HG03432 (cell line): ENCODE measurements at regions not wholly inside any gene's neighbourhood (a gene's known extent, or its start where the extent isn't known, plus 50 kb on each side); places are given as distances from the start of the nearest gene placed in this dataset.
"Not testable (repeated sequence)": the region's sequence is repeated elsewhere in the genome, so short reads cannot be mapped to it uniquely, and the experiment has no call there.

Experiments used
- ATAC-seq: cut with Tn5 transposase; IDR thresholded peaks from one replicate; pipeline ENCODE4 v1.9.1; 2021; ENCODE audit warnings: mild to moderate bottlenecking, moderate library complexity; ENCODE audit not compliant: unreplicated experiment

- not testable (repeated sequence) for ATAC-seq
These were observed 1532.2 kb downstream of the REEP3 start for GRCh38 chr10:65053397-65053796.

DNA sequence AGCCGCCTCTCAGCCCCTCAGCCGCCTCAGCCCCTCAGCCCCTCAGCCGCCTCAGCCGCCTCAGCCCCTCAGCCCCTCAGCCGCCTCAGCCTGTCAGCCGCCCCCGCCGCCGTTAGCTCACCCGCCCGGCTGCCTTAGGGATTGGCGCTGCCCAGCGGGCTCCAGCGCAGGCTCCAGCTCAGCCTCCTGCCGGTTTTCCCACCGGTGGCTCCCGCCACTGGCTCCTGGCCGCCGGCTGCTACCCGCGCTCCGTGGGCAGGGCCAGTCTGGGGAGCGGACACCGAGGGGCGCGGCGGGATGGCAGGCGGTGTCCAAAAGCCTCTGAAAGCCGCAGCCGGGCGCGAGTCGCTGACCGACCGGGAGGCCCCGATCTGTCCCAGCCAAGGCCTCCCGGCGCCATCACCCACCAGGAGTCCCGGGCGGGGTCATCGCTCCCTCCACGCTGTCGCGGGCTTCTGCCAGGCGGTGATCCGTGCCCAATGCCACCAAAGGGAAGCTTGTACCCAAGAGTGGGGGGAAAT is 1532.7 kb downstream of the REEP3 start:
- not testable (repeated sequence) for ATAC-seq

- ATAC-seq = not testable (repeated sequence)
These were observed 1533.5 kb downstream of the REEP3 start for GRCh38 chr10:65054701-65055100.

- no peak for ATAC-seq
These were observed 1544.1 kb downstream of the REEP3 start for GRCh38 chr10:65065278-65065677.

DNA sequence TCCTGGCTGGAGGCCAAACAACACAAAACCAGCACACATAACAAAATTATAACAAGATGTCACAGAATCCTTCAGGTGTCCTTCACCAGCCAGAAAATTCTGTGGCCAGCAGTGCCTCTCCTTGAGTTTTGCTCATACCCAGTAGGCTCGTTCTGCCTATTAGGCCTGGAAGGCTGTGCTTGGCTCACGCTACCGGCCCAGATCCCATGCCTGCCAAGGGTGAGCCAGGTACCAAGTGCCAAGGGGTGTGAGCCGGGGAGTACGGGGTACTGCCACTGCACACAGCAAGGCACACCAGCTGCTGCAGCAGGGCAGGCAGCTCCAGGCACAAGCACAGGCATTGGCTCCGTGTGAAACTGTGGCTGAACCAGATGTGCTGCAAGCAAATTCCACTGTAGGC is 1562.0 kb downstream of the REEP3 start:
- no peak for ATAC-seq

DNA sequence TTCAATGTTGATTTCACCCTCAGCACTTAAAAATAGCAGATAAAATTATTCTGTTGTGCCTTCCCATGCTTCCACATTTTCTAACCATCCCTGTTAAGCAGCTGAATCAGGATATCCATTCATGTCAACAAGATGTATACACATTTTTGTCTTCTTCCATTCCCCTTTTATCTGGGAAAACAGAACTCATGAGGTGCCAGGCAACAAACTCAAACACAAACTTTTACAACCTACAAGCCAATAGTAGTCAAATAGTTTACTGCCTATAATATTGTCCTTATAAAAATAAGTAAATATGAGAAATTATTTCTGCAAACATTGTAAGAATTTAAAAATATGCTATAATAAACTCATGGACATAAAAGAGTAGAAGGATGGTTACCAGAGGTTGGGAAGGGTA is 1569.8 kb downstream of the REEP3 start:
- no peak for ATAC-seq

DNA sequence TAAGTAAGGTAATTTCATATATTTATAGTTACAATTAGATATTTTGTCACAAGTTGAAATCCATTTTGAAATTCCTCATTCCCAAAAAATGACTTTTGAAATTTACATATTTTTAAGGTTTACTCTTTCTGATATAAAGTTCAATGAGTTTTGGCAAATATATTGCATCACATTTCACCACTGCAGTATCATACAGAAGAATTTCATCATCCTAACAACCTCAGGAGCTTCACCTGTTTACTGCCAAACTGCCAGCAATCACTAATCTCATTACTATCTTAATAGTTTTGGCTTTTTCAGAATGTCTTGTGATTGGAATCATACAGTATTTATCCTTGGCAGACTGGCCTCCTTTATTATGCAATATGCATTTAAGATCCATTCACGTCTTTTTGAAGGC is 1578.9 kb downstream of the REEP3 start:
- ATAC-seq = no peak

GRCh38 chr10:65100881-65101280 is 1579.7 kb downstream of the REEP3 start:
- ATAC-seq = not testable (repeated sequence)

GRCh38 chr10:65110009-65110408 is 1588.8 kb downstream of the REEP3 start:
- ATAC-seq = no peak

GRCh38 chr10:65111059-65111458 is 1589.9 kb downstream of the REEP3 start:
- ATAC-seq = not testable (repeated sequence)

GRCh38 chr10:65112573-65112972 is 1591.4 kb downstream of the REEP3 start:
- no peak for ATAC-seq

- no peak for ATAC-seq
These were observed 1601.9 kb downstream of the REEP3 start for GRCh38 chr10:65123120-65123519.

- ATAC-seq = no peak
These were observed 1604.0 kb downstream of the REEP3 start for GRCh38 chr10:65125212-65125611.

- ATAC-seq = no peak
These were observed 1605.1 kb downstream of the REEP3 start for GRCh38 chr10:65126288-65126687.

DNA sequence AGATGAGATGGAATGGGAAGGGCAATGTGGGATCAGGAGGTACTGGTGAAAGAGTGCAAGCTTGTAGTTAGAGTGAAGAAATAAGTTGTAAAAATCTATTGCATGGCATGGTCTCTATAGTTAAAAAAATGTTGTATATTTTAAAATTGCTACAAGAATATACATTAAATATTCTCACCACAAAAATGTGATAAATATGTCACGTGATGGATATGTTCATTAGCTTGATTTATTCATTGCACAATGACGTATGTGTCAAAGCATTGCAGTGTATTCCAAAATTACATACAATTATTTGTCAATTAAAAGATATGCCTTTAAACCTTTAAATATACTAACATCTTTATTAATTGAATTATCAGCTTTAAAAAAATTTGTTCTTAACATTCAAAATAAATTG is 1607.1 kb downstream of the REEP3 start:
- ATAC-seq = no peak

GRCh38 chr10:65130162-65130758 is 1609.1 kb downstream of the REEP3 start:
- ATAC-seq = no peak

DNA sequence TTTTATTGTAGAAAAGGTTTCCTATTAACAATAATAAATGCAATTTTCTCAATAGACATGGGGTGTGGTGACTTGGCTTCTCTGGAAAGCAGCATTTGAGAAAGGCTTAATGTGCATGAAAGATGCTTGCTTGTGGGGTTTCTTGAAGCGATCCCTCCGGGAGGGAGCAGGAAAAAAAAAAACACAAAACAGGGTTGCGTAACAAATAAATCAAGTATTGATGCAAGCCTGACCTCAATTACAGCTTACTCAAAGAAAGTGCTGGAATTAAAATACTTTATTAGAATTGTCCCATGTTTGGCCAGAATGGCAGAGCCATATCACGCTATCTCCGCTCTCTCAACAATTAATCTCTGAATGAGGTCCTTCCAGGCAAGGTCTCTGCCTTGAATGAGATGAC is 1612.5 kb downstream of the REEP3 start:
- ATAC-seq = no peak

GRCh38 chr10:65135508-65135907 is 1614.3 kb downstream of the REEP3 start:
- no peak for ATAC-seq

DNA sequence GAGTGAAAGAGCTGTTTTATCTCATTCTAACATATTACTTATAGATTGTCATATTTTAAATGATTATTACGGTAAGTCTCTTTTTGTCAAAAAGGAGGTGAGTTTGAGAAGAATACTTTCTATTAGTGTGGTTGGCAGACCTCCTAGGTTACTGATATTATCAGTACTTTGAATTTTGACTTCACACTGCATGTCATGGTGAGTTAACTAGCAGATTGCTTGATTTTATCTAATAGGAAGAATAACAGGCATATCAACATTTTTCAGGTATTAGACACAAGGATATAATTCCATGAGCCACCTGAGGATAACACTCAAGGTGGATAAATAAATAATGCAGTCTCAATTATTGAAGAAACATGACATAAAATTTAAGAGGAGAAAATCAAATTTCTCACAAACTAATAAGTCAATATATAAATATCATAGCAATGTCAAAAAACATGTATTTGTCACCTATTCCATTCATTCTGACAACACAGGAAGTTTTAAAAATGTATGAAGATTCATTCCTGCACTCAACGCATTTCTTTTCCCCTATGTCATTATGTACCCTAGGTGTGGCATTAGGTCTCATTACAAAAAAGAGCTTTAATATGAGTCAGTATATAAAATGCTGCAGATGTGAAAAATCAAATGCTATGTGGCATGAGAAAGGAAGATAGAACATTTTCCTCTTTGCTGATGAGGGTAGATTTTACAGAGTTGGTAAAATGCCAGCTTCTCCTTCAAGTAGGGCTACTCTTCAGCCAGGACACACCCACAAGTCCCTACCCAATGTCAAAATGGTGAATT is 1621.6 kb downstream of the REEP3 start:
- no peak for ATAC-seq

DNA sequence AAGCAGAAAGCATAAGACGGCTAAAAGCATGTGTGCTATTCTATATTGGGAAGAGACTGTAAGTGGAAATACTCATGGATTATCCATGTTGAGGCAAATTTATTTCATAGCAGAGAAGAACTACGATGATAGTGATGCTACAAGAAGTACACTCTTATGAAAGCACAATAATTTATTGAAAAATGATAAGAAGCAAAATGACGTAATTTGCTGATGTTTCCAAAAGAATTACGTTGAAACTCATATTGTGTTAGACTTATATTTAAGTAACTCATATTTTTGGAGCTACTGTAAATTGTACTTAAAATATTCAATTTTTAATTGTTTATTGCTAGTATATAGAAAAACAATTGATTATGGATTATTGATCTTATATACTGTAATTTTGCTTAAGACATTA is 1622.5 kb downstream of the REEP3 start:
- ATAC-seq = no peak

DNA sequence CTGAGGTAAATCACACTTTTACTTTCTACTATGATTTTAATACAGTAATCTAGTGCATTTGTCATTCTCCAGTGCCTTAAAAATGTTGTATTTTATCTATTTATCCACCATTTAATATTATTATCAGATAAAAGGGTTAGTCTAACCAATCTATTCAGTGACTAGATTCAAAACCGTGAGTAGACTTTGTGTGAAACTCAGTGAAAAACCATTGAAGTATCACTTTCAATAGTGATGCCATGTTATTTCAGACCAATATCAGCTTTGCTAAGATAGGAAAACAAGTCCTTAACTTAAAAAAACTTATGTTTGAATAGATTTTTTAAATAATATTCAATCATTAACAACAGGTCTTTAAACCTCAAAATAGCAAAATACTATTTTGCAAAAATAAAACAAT is 1628.7 kb downstream of the REEP3 start:
- ATAC-seq = no peak

DNA sequence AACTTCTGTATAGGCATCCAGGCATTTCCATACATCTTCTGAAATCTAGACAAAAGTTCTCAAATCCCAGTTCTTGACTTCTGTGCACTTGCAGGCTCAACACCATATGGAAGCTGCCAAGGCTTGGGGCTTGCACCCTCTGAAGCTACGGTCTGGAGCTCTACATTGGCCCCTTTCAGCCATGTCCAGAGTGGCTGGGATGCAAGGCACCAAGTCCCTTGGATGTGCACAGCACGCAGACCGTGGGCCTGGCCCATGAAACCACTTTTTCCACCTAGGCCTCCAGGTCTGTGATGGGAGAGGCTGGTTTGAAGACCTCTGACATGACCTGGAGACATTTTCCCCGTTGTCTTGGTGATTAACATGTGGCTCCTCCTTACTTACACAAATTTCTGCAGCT is 1645.1 kb downstream of the REEP3 start:
- ATAC-seq = no peak
